HEK293 (cell line): ENCODE measurements at regions not wholly inside any gene's neighbourhood (a gene's known extent, or its start where the extent isn't known, plus 50 kb on each side); places are given as distances from the start of the nearest gene placed in this dataset.

Experiments used
- CTCF ChIA-PET: fragments of 350-600 bp; formaldehyde crosslinking; extraction: SDS; loops from one replicate; lab custom pipeline; 2021; ENCODE audit warnings: antibody characterized with exemption; lab: Yijun Ruan, JAX
- POLR2A ChIA-PET: fragments of 300-600 bp; formaldehyde crosslinking; extraction: SDS; loops from one replicate; lab custom pipeline; 2020; ENCODE audit warnings: antibody characterized with exemption, inconsistent platforms; lab: Yijun Ruan, JAX
- H3K27ac ChIP-seq: fragments of 200-500 bp; sonication (Bioruptor generic); 2 replicates; pipeline ENCODE4 v1.5.1; 2014; ENCODE audit warnings: low read depth, low read length, control low read depth, inconsistent platforms; ENCODE audit errors: extremely low read depth
- H3K36me3 ChIP-seq, 2 experiments: fragments of 200-500 bp in 1 of 2; sonication (Bioruptor generic) in 1 of 2; 1 replicate in 1 of 2; 2 replicates in 1 of 2; pipeline ENCODE4 v1.5.1; 2014 to 2017; ENCODE audit warnings: inconsistent platforms in 2 of 2, low read length in 2 of 2; ENCODE audit not compliant: control insufficient read depth in 2 of 2, insufficient read depth in 1 of 2
- H3K4me1 ChIP-seq: fragments of 200-500 bp; sonication (Bioruptor generic); 2 replicates; pipeline ENCODE4 v1.5.1; 2014; ENCODE audit warnings: mild to moderate bottlenecking, low read length, inconsistent platforms; ENCODE audit not compliant: control insufficient read depth, insufficient read depth
- H3K4me3 ChIP-seq: 2 replicates; pipeline ENCODE4 v1.5.1; 2011; ENCODE audit warnings: low read depth, mild to moderate bottlenecking, control low read depth, low read length, moderate library complexity
- H3K9me3 ChIP-seq: fragments of 200-500 bp; sonication (Bioruptor generic); 2 replicates; pipeline ENCODE4 v1.5.1; 2014; ENCODE audit warnings: low read depth, low read length, inconsistent platforms; ENCODE audit not compliant: control insufficient read depth, insufficient read depth
- GLI2 ChIP-seq: fragments of 450-650 bp; formaldehyde crosslinking; IDR thresholded peaks from 2 replicates; pipeline ENCODE4; 2017; ENCODE audit warnings: missing biosample characterization, missing genetic modification characterization, low read depth, borderline replicate concordance
- HOXA7 ChIP-seq: sonication (generic); formaldehyde crosslinking; IDR thresholded peaks from 2 replicates; pipeline ENCODE4 v1.8.1; 2022; ENCODE audit warnings: missing genetic modification reagents, borderline replicate concordance
- KLF16 ChIP-seq: fragments of 450-650 bp; formaldehyde crosslinking; IDR thresholded peaks from 2 replicates; pipeline ENCODE4 v1.5.1; 2017; ENCODE audit warnings: missing biosample characterization, missing genetic modification characterization
- SALL2 ChIP-seq: fragments of 450-650 bp; formaldehyde crosslinking; IDR thresholded peaks from 2 replicates; pipeline ENCODE4 v1.5.0; 2017; ENCODE audit warnings: missing biosample characterization, mild to moderate bottlenecking, missing genetic modification characterization, borderline replicate concordance
- SETDB1 ChIP-seq: IDR thresholded peaks from one replicate; pipeline ENCODE4 v1.6.1; 2017; ENCODE audit warnings: mild to moderate bottlenecking, low read length, moderate library complexity, mixed read lengths; ENCODE audit not compliant: insufficient read length
- SP3 ChIP-seq: fragments of 450-650 bp; formaldehyde crosslinking; IDR thresholded peaks from 2 replicates; pipeline ENCODE4 v1.5.1; 2016; ENCODE audit warnings: missing biosample characterization, missing genetic modification characterization
- YY1 ChIP-seq: fragments of 450-650 bp; formaldehyde crosslinking; IDR thresholded peaks from 2 replicates; pipeline ENCODE4 v1.5.1; 2018; ENCODE audit warnings: missing biosample characterization, missing genetic modification characterization
- ZBTB21 ChIP-seq: fragments of 450-650 bp; formaldehyde crosslinking; IDR thresholded peaks from 2 replicates; pipeline ENCODE4 v1.5.1; 2017; ENCODE audit warnings: missing biosample characterization, missing genetic modification characterization
- ZEB2 ChIP-seq: fragments of 450-650 bp; formaldehyde crosslinking; IDR thresholded peaks from 2 replicates; pipeline ENCODE4 v1.5.1; 2016; ENCODE audit warnings: missing biosample characterization, missing genetic modification characterization
- ZFHX2 ChIP-seq: fragments of 450-650 bp; formaldehyde crosslinking; conservative IDR thresholded peaks from 2 replicates; pipeline ENCODE4 v1.5.1; 2016; ENCODE audit warnings: missing biosample characterization, missing genetic modification characterization
- ZNF132 ChIP-seq: fragments of 450-650 bp; formaldehyde crosslinking; IDR thresholded peaks from 2 replicates; pipeline ENCODE4 v1.5.1; 2017; ENCODE audit warnings: missing biosample characterization, missing genetic modification characterization, borderline replicate concordance
- ZNF138 ChIP-seq: fragments of 450-650 bp; formaldehyde crosslinking; IDR thresholded peaks from 2 replicates; pipeline ENCODE4 v1.5.1; 2016; ENCODE audit warnings: missing biosample characterization, missing genetic modification characterization, borderline replicate concordance
- ZNF174 ChIP-seq: fragments of 450-650 bp; formaldehyde crosslinking; IDR thresholded peaks from 2 replicates; pipeline ENCODE4 v1.5.0; 2017; ENCODE audit warnings: missing biosample characterization, mild to moderate bottlenecking, missing genetic modification characterization
- ZNF19 ChIP-seq: fragments of 450-650 bp; formaldehyde crosslinking; IDR thresholded peaks from 2 replicates; pipeline ENCODE4; 2016; ENCODE audit warnings: missing biosample characterization, missing genetic modification characterization, low read depth
- ZNF211 ChIP-seq: fragments of 450-650 bp; formaldehyde crosslinking; IDR thresholded peaks from 2 replicates; pipeline ENCODE4 v1.5.1; 2016; ENCODE audit warnings: low read depth, missing biosample characterization, missing genetic modification characterization
- ZNF223 ChIP-seq: fragments of 450-650 bp; formaldehyde crosslinking; IDR thresholded peaks from 2 replicates; pipeline ENCODE4 v1.5.1; 2016; ENCODE audit warnings: missing biosample characterization, missing genetic modification characterization
- ZNF266 ChIP-seq: fragments of 450-650 bp; formaldehyde crosslinking; IDR thresholded peaks from 2 replicates; pipeline ENCODE4 v1.5.1; 2016; ENCODE audit warnings: missing biosample characterization, missing genetic modification characterization, low read depth
- ZNF280D ChIP-seq: fragments of 450-650 bp; formaldehyde crosslinking; IDR thresholded peaks from 2 replicates; pipeline ENCODE4 v1.5.1; 2016; ENCODE audit warnings: missing biosample characterization, missing genetic modification characterization
- ZNF302 ChIP-seq: fragments of 450-650 bp; formaldehyde crosslinking; IDR thresholded peaks from 2 replicates; pipeline ENCODE4 v1.5.1; 2016; ENCODE audit warnings: missing biosample characterization, missing genetic modification characterization, low read depth
- ZNF350 ChIP-seq: fragments of 450-650 bp; formaldehyde crosslinking; IDR thresholded peaks from 2 replicates; pipeline ENCODE4 v1.5.0; 2017; ENCODE audit warnings: missing biosample characterization, mild to moderate bottlenecking, missing genetic modification characterization
- ZNF426 ChIP-seq: fragments of 450-650 bp; formaldehyde crosslinking; IDR thresholded peaks from 2 replicates; pipeline ENCODE4 v1.5.1; 2017; ENCODE audit warnings: missing biosample characterization, missing genetic modification characterization, mild to moderate bottlenecking, inconsistent platforms, moderate library complexity
- ZNF501 ChIP-seq: fragments of 450-650 bp; formaldehyde crosslinking; IDR thresholded peaks from 2 replicates; pipeline ENCODE4 v1.5.1; 2016; ENCODE audit warnings: missing biosample characterization, missing genetic modification characterization
- ZNF561 ChIP-seq: fragments of 450-650 bp; IDR thresholded peaks from 2 replicates; pipeline ENCODE4 v1.5.1; 2018; ENCODE audit warnings: missing biosample characterization, missing genetic modification characterization, borderline replicate concordance
- ZNF624 ChIP-seq: fragments of 450-650 bp; formaldehyde crosslinking; IDR thresholded peaks from 2 replicates; pipeline ENCODE4 v1.5.1; 2017; ENCODE audit warnings: missing biosample characterization, missing genetic modification characterization
- ZNF658 ChIP-seq: fragments of 450-650 bp; formaldehyde crosslinking; IDR thresholded peaks from 2 replicates; pipeline ENCODE4; 2016; ENCODE audit warnings: missing biosample characterization, missing genetic modification characterization
- ZNF837 ChIP-seq: fragments of 450-650 bp; formaldehyde crosslinking; IDR thresholded peaks from 2 replicates; pipeline ENCODE4 v1.5.1; 2016; ENCODE audit warnings: missing biosample characterization, missing genetic modification characterization
- TF ChIP-seq, protein P1 (sequence below): fragments of 450-650 bp; formaldehyde crosslinking; IDR thresholded peaks from 2 replicates; pipeline ENCODE4 v1.5.1; 2016; ENCODE audit warnings: missing biosample characterization, missing genetic modification characterization

GRCh38 chr3:167115331-167115934 lies 264.7 kb downstream of the ZBBX start:
- Histone ChIP-seq H3K9me3 (no peaks in the 10 kb centered on the region), H3K4me3 (no peak overlapping the region), H3K36me3 (no peaks in the 10 kb centered on the region), H3K4me1 (no peaks in the 10 kb centered on the region), H3K27ac (no peak overlapping the region)
- POLR2A ChIA-PET = no interaction called here
- TF ChIP-seq ZNF426 (tag by site-specific recombination) = no peak
- TF ChIP-seq ZBTB21 = no peak
- TF ChIP-seq ZNF174 (tag by site-specific recombination) = no peak
- TF ChIP-seq, protein P1, sequence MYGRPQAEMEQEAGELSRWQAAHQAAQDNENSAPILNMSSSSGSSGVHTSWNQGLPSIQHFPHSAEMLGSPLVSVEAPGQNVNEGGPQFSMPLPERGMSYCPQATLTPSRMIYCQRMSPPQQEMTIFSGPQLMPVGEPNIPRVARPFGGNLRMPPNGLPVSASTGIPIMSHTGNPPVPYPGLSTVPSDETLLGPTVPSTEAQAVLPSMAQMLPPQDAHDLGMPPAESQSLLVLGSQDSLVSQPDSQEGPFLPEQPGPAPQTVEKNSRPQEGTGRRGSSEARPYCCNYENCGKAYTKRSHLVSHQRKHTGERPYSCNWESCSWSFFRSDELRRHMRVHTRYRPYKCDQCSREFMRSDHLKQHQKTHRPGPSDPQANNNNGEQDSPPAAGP (tag by site-specific recombination) = no peak
- TF ChIP-seq SETDB1 = no peak
- no peak for TF ChIP-seq ZNF211
- TF ChIP-seq SP3 (tag by site-specific recombination) = no peak
- no peak for TF ChIP-seq ZNF266 (tag by site-specific recombination)
- TF ChIP-seq ZNF132 = no peak
- no peak for TF ChIP-seq ZFHX2 (tag by site-specific recombination)
- no peak for TF ChIP-seq GLI2 (tag by site-specific recombination)
- TF ChIP-seq ZNF138 (tag by site-specific recombination) = no peak
- TF ChIP-seq ZNF302 (tag by site-specific recombination) = no peak
- CTCF ChIA-PET = no interaction called here

DNA sequence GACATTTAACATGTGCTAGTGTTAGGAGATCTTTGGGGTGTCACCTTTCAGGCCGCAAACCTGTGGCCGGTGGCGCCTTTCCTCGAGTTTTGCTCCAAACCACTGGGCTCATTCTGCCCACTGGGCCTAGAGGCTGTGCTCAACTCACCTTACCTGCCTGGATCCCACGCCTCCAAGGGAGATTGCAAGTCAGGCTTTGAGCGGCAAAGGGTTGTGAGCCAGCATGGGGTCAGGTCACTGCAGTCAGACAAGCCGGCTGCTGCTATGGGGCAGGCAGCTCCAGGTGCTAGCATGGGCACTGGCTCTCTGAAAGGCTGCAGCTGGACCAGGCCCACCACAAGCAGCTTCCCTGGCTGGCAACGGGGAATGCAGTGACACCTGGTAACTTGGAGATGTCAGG lies 265.5 kb downstream of the ZBBX start:
- no peak for TF ChIP-seq KLF16
- no peak for TF ChIP-seq ZFHX2 (tag by site-specific recombination)
- no peak for TF ChIP-seq ZNF624 (tag by site-specific recombination)
- no peak for TF ChIP-seq ZEB2 (tag by site-specific recombination)
- no peak for TF ChIP-seq ZNF501
- no peak for TF ChIP-seq ZNF19
- no peak for TF ChIP-seq SALL2
- TF ChIP-seq HOXA7 (CRISPR knock-in tag) = no peak
- no peak for TF ChIP-seq ZNF280D (tag by site-specific recombination)
- TF ChIP-seq ZNF658 = no peak
- TF ChIP-seq ZNF350 (tag by site-specific recombination) = no peak
- TF ChIP-seq ZNF223 (tag by site-specific recombination) = no peak
- TF ChIP-seq ZNF837 (tag by site-specific recombination) = no peak
- no peak for TF ChIP-seq ZNF561 (tag by site-specific recombination)
- TF ChIP-seq YY1 (tag by site-specific recombination) = no peak
- Histone ChIP-seq H3K27ac (no peak overlapping the region), H3K4me1 (no peaks in the 10 kb centered on the region), H3K36me3 (no peaks in the 10 kb centered on the region), H3K9me3 (no peaks in the 10 kb centered on the region), H3K4me3 (no peak overlapping the region)
- CTCF ChIA-PET = no interaction called here
- POLR2A ChIA-PET = no interaction called here
